ENCODE measurements at regions not wholly inside any gene's neighbourhood (a gene's known extent, or its start where the extent isn't known, plus 50 kb on each side); places are given as distances from the start of the nearest gene placed in this dataset.

- TF ChIP-seq EZH2 (IDR thresholded peaks at IDR 0.05): no peak
- TF ChIP-seq POLR2AphosphoS5 (IDR thresholded peaks at IDR 0.05; ENCODE audit: borderline replicate concordance, low read depth, low read length): no peak
- no peak for TF ChIP-seq FOXP2 (optimal IDR thresholded peaks at IDR 0.05; ENCODE audit: control extremely low read depth, extremely low read length, insufficient read depth)
Observed at GRCh38 chr1:177849130-177849529, 120.7 kb downstream of the SEC16B start.

All from SK-N-MC (cell line).